Mammary epithelial cell (primary cell): ENCODE measurements at regions not wholly inside any gene's neighbourhood (a gene's known extent, or its start where the extent isn't known, plus 50 kb on each side); places are given as distances from the start of the nearest gene placed in this dataset.

Source experiments
- EZH2 ChIP-seq: IDR thresholded peaks from 2 replicates; pipeline ENCODE4 v1.6.1; 2012; ENCODE audit warnings: low read length, inconsistent platforms, borderline replicate concordance
- TF ChIP-seq, protein P1 (sequence below), 2 donors: IDR thresholded peaks in 1 of 2; conservative IDR thresholded peaks in 1 of 2; 2 replicates each; pipeline ENCODE4 v1.5.1; 2011 to 2012; ENCODE audit warnings: inconsistent platforms in 2 of 2, low read length in 2 of 2, mild to moderate bottlenecking in 2 of 2, control low read depth in 1 of 2, low read depth in 1 of 2; ENCODE audit not compliant: insufficient read depth in 1 of 2; ENCODE audit errors: extremely low read depth in 1 of 2

DNA sequence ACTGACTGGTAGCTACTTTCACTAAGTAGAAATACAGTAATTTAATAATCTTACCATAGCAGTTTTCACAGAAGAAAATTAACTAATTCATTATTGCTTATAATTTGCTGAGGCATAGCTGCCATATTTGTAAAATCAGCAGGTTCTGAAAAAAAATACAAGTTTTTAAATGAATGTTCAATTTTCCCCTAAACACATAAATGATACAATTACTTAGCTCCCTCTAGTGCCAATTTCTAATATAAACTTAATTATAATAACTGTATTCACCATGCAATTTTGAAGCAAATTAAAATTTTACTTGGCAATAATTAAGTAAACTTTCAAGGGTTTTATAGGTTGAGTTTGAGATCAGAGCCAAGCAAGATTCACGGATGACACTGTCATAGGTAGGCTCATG is 1321.6 kb upstream of the ACVR2A start:
- no peak for TF ChIP-seq EZH2
- TF ChIP-seq, protein P1, sequence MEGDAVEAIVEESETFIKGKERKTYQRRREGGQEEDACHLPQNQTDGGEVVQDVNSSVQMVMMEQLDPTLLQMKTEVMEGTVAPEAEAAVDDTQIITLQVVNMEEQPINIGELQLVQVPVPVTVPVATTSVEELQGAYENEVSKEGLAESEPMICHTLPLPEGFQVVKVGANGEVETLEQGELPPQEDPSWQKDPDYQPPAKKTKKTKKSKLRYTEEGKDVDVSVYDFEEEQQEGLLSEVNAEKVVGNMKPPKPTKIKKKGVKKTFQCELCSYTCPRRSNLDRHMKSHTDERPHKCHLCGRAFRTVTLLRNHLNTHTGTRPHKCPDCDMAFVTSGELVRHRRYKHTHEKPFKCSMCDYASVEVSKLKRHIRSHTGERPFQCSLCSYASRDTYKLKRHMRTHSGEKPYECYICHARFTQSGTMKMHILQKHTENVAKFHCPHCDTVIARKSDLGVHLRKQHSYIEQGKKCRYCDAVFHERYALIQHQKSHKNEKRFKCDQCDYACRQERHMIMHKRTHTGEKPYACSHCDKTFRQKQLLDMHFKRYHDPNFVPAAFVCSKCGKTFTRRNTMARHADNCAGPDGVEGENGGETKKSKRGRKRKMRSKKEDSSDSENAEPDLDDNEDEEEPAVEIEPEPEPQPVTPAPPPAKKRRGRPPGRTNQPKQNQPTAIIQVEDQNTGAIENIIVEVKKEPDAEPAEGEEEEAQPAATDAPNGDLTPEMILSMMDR (conservative IDR thresholded peaks at IDR 0.05 in 1 of 2, IDR thresholded peaks at IDR 0.05 in 1 of 2; ENCODE audit: extremely low read depth in 1 of 2, insufficient read depth in 1 of 2, low read depth in 1 of 2, low read length in 2 of 2) = peak in 1 of 2 donors; percentile 34
